ENCODE measurements at regions not wholly inside any gene's neighbourhood (a gene's known extent, or its start where the extent isn't known, plus 50 kb on each side); places are given as distances from the start of the nearest gene placed in this dataset.
"Not testable (repeated sequence)": the region's sequence is repeated elsewhere in the genome, so short reads cannot be mapped to it uniquely, and the experiment has no call there.

- not testable (repeated sequence) for DNase-seq (ENCODE audit: low spot score in 2 of 2); H3K27me3 ChIP-seq; H3K27ac ChIP-seq; H3K36me3 ChIP-seq; H3K4me3 ChIP-seq; H3K4me1 ChIP-seq
- 88 to 89% methylated on average over 5 to 7 of the region's 8 CpGs for WGBS, 2 donors
- H3K9me3 ChIP-seq, result peaks cover 0 to 20% (median 0%) of the 10 kb centered on the region in 4 donors
Observed at GRCh38 chr14:19096876-19097275, 129.6 kb downstream of the POTEM start.

GRCh38 chr14:19097306-19097705, 130.1 kb downstream of the POTEM start:
- not testable (repeated sequence) for H3K4me3 ChIP-seq; H3K4me1 ChIP-seq; DNase-seq (ENCODE audit: low spot score in 2 of 2); H3K36me3 ChIP-seq; H3K27me3 ChIP-seq; H3K27ac ChIP-seq
- 56 to 81% methylated on average over 2 to 17 of the region's 28 CpGs for WGBS, 2 donors
- H3K9me3 ChIP-seq, result peaks cover 0 to 20% (median 0%) of the 10 kb centered on the region in 4 donors

DNA sequence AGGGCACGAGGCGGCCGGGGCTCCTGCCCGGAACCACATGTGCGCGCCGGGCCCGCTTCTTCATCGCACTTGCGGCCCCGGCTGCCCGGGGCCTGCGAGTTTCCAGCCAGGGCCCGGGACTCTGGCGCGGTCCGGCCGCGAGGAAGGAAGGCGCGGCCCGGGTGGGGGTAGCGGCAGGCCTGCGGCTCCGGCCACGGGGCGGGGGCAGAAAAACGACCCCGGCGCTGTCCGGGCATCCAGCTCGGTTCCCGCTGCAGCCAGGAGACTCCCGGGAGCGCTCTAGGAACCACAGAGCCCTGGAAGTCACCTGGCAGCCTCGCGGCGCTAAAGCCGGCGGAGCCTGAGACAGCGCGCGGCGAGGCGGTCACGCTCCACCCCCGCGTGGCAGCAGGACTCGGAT, 130.5 kb downstream of the POTEM start:
- H3K27ac ChIP-seq; H3K36me3 ChIP-seq; DNase-seq (ENCODE audit: low spot score in 2 of 2); H3K27me3 ChIP-seq; H3K4me1 ChIP-seq; H3K4me3 ChIP-seq: not testable (repeated sequence)
- peaks cover 0 to 20% (median 0%) of the 10 kb centered on the region in 4 donors for H3K9me3 ChIP-seq
- WGBS, 2 donors, result 81% methylated on average over 22 of the region's 49 CpGs; no CpG with 5 or more reads in 1 of the 2 donors

- not testable (repeated sequence) for H3K27ac ChIP-seq; DNase-seq (ENCODE audit: low spot score in 2 of 2); H3K4me1 ChIP-seq; H3K27me3 ChIP-seq; H3K4me3 ChIP-seq; H3K36me3 ChIP-seq
- H3K9me3 ChIP-seq, result peaks cover 0 to 20% (median 0%) of the 10 kb centered on the region in 4 donors
- WGBS, 2 donors, result 83% methylated on average over 9 of the region's 41 CpGs; no CpG with 5 or more reads in 1 of the 2 donors
Observed at GRCh38 chr14:19098230-19098629, 131.0 kb downstream of the POTEM start.

DNA sequence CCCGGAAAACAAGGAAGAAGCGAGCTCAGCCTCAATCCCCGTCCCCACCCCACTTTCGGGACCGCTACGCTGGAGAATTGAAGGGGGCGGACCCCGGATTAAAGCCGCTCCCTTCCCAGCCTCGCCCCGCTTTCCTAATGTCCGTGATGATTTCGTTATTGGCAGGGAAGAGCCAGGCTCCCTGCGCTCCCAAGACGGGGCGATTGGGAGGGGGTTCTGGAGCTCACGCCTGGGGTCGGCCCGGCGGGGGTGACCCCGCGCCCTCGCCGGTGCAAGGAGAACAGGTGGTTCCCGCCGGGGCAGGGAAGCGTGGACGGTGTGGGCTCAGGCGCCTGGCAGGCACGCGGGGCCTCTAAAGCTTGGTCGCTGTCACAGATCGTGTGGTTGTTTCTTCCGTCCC, 131.5 kb downstream of the POTEM start:
- not testable (repeated sequence) for DNase-seq (ENCODE audit: low spot score in 2 of 2); H3K36me3 ChIP-seq; H3K4me3 ChIP-seq; H3K27me3 ChIP-seq; H3K27ac ChIP-seq; H3K4me1 ChIP-seq
- WGBS, 2 donors, result 72 to 76% methylated on average over 21 to 33 of the region's 34 CpGs
- H3K9me3 ChIP-seq, result peaks cover 0 to 20% (median 0%) of the 10 kb centered on the region in 4 donors

DNA sequence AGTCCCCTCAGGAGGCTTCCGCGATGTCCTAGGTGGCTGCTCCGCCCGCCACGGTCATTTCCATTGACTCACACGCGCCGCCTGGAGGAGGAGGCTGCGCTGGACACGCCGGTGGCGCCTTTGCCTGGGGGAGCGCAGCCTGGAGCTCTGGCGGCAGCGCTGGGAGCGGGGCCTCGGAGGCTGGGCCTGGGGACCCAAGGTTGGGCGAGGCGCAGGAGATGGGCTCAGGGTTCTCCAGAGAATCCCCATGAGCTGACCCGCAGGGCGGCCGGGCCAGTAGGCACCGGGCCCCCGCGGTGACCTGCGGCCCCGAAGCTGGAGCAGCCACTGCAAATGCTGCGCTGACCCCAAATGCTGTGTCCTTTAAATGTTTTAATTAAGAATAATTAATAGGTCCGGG, 132.1 kb downstream of the POTEM start:
- not testable (repeated sequence) for H3K4me1 ChIP-seq; DNase-seq (ENCODE audit: low spot score in 2 of 2); H3K27ac ChIP-seq; H3K27me3 ChIP-seq; H3K36me3 ChIP-seq; H3K4me3 ChIP-seq
- H3K9me3 ChIP-seq, result peaks cover 0 to 20% (median 0%) of the 10 kb centered on the region in 4 donors
- 80% methylated on average over 2 of the region's 29 CpGs; no CpG with 5 or more reads in 1 of the 2 donors for WGBS, 2 donors

DNA sequence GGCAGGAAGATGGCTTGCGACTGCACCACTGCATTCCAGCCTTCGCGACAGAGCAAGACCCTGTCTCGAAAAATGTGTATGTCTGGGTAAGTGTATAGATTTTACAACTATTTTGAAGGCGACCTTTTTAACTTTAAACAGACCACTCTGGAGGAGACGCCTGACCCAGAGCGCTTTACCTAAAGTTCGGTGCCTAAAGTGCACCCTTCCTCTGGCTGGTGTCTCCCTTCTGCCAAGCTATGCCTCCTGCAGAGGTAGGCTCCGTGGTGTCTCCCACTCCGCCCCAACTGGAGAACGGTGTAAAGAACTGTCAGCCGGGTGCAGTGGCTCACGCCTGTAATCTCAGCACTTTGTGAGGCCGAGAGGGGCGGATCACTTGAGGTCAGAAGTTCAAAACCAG, 132.7 kb downstream of the POTEM start:
- 100% methylated on average over 1 of the region's 15 CpGs; no CpG with 5 or more reads in 1 of the 2 donors for WGBS, 2 donors
- H3K27me3 ChIP-seq; H3K36me3 ChIP-seq; H3K4me1 ChIP-seq; H3K27ac ChIP-seq; DNase-seq (ENCODE audit: low spot score in 2 of 2); H3K4me3 ChIP-seq: not testable (repeated sequence)
- peaks cover 0 to 20% (median 0%) of the 10 kb centered on the region in 4 donors for H3K9me3 ChIP-seq

- not testable (repeated sequence) for H3K27me3 ChIP-seq; H3K27ac ChIP-seq; H3K36me3 ChIP-seq; DNase-seq (ENCODE audit: low spot score in 2 of 2); H3K4me1 ChIP-seq; H3K4me3 ChIP-seq; H3K9me3 ChIP-seq
- WGBS, 2 donors, result 47 to 59% methylated on average over 5 of the region's 5 CpGs
Observed at GRCh38 chr14:19105551-19105950, 138.3 kb downstream of the POTEM start.

DNA sequence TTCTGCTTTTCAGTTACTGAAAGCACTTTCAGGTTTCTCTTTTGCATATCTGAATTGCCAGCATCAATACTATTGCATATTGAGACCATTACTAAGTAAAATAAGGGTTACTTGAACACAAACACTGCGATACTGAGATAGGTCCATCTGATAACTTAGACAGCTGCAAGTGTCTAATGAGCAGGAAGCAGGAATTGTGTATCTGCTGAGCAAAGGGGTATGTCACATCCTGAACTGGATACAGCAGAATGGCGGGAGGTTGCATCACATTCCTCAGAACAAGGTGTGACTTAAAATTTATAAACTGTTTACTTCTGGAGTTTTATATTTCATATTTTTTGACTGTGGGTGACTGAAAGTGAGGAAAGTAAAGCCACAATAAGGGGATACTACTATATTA, 142.7 kb downstream of the POTEM start:
- H3K4me1 ChIP-seq; H3K27me3 ChIP-seq; H3K27ac ChIP-seq; H3K36me3 ChIP-seq; DNase-seq (ENCODE audit: low spot score in 2 of 2); H3K9me3 ChIP-seq; H3K4me3 ChIP-seq: not testable (repeated sequence)
- WGBS, 2 donors, result 74 to 87% methylated on average over 2 of the region's 2 CpGs

DNA sequence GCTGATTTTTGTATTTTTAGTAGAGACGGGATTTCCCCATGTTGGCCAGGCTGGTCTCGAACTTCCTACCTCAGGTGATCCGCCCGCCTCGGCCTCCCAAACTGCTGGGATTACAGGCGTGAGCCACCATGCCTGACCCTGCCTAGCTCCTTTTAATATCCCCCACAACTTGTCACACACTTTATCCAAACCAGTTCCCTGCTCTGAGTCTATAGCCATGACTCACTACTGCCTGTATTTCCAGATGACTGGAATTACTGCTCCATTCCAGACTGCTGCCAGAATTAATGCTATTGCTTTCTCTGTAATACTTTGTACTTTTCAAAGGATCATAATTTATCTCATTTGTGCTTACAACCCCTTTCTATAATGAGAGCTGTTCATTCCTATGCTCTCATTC, 153.1 kb downstream of the POTEM start:
- not testable (repeated sequence) for H3K4me3 ChIP-seq; DNase-seq (ENCODE audit: low spot score in 2 of 2); H3K36me3 ChIP-seq; H3K4me1 ChIP-seq; H3K9me3 ChIP-seq; H3K27ac ChIP-seq; H3K27me3 ChIP-seq
- WGBS, 2 donors, result no CpG with 5 or more reads among the region's 6 CpGs

GRCh38 chr14:19126269-19127051, 159.2 kb downstream of the POTEM start:
- DNase-seq (ENCODE audit: low spot score in 2 of 2); H3K4me3 ChIP-seq; H3K4me1 ChIP-seq; H3K27me3 ChIP-seq; H3K36me3 ChIP-seq; H3K9me3 ChIP-seq; H3K27ac ChIP-seq: not testable (repeated sequence)
- 87% methylated on average over 4 of the region's 5 CpGs; no CpG with 5 or more reads in 1 of the 2 donors for WGBS, 2 donors

DNA sequence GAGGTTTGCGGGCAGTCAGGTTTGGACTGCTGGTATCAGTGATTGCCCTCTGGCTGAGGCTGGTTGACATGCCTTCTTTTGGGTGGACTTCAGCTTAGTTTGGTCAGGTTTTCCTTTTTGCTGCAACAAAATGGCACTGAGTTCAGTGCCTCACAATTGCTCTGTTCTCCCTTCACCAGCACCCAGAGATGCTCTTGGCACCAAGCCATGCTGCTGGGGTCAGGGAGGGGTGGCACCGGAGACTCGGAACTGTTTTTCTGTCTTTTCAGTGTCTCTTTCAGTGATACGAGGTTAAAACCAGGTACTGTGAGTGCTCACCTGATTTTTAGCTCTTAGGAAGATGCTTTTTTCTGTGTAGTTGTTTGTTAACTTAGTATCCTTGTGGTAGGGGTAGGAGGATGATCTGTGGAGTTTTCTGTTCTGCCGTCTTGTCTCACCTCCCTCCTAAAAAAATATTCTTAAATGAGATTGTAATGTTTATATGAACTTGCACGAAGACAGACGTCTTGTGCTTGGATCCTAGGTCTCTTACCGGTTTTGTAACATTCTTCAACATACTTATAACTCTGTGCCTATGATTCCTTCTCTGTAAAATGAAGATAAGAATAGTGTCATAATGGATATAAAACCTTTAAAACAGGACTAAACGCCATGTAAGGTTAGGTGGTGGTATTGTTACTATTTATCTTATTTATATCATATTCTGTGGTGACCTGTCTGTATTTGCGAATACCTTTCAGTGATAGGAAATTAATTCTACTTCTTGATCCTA, 160.6 kb downstream of the POTEM start:
- H3K36me3 ChIP-seq; DNase-seq (ENCODE audit: low spot score in 2 of 2); H3K4me3 ChIP-seq; H3K27ac ChIP-seq; H3K4me1 ChIP-seq; H3K9me3 ChIP-seq; H3K27me3 ChIP-seq: not testable (repeated sequence)
- 66 to 76% methylated on average over 7 to 9 of the region's 10 CpGs for WGBS, 2 donors

GRCh38 chr14:19131553-19131952, 164.3 kb downstream of the POTEM start:
- not testable (repeated sequence) for DNase-seq (ENCODE audit: low spot score in 2 of 2); H3K9me3 ChIP-seq; H3K36me3 ChIP-seq; H3K4me1 ChIP-seq; H3K27ac ChIP-seq; H3K27me3 ChIP-seq; H3K4me3 ChIP-seq
- no CpG with 5 or more reads among the region's 12 CpGs for WGBS, 2 donors

All from tibial nerve (tissue), 4 donors.